ENCODE measurements at regions not wholly inside any gene's neighbourhood (a gene's known extent, or its start where the extent isn't known, plus 50 kb on each side); places are given as distances from the start of the nearest gene placed in this dataset.

- no peak for TF ChIP-seq CTCF (conservative IDR thresholded peaks at IDR 0.05)
- no peak for TF ChIP-seq ZFX (IDR thresholded peaks at IDR 0.05)
These were observed 153.5 kb upstream of the HMGA2 start for GRCh38 chr12:65670775-65671174.

All from C4-2B (cell line).